CD14-positive monocyte (primary cell): ENCODE measurements at regions not wholly inside any gene's neighbourhood (a gene's known extent, or its start where the extent isn't known, plus 50 kb on each side); places are given as distances from the start of the nearest gene placed in this dataset.

Source experiments
- DNase-seq, 3 donors: peaks; one replicate each; pipeline ENCODE4 v3.0.0-alpha.2; 2011 to 2022
- H2AFZ ChIP-seq: 2 replicates; pipeline ENCODE4 v1.6.0; 2012; ENCODE audit warnings: mild to moderate bottlenecking, low read depth, low read length, inconsistent platforms; ENCODE audit not compliant: insufficient read depth, poor library complexity, severe bottlenecking
- H3K27ac ChIP-seq, 2 donors: 1 replicate in 1 of 2; 2 replicates in 1 of 2; pipeline ENCODE4 v1.5.1; 2012 to 2013; ENCODE audit warnings: low read length in 2 of 2, control low read depth in 1 of 2, inconsistent platforms in 1 of 2, low read depth in 1 of 2, mild to moderate bottlenecking in 1 of 2
- H3K27me3 ChIP-seq, 2 donors: one replicate each; pipeline versions ENCODE4 v1.6.0 to v1.6.1; 2011 to 2013; ENCODE audit warnings: low read length in 2 of 2; ENCODE audit not compliant: control insufficient read depth in 2 of 2, insufficient read depth in 2 of 2
- H3K36me3 ChIP-seq, 2 donors: replicated peaks in 1 of 2; 1 replicate in 1 of 2; 2 replicates in 1 of 2; pipeline versions ENCODE4 v1.5.1 to v1.6.1; 2012 to 2013; ENCODE audit warnings: low read length in 2 of 2, control low read depth in 1 of 2, inconsistent platforms in 1 of 2, mild to moderate bottlenecking in 1 of 2; ENCODE audit not compliant: insufficient read depth in 2 of 2, control insufficient read depth in 1 of 2
- H3K4me1 ChIP-seq, 2 donors: 1 replicate in 1 of 2; 2 replicates in 1 of 2; pipeline versions ENCODE4 v1.5.1 to v1.6.1; 2012 to 2013; ENCODE audit warnings: low read length in 2 of 2, control low read depth in 1 of 2, inconsistent platforms in 1 of 2, mild to moderate bottlenecking in 1 of 2, moderate library complexity in 1 of 2; ENCODE audit not compliant: insufficient read depth in 2 of 2, control insufficient read depth in 1 of 2
- H3K4me2 ChIP-seq: replicated peaks from 2 replicates; pipeline ENCODE3; 2012; ENCODE audit warnings: low read length, moderate library complexity, mild to moderate bottlenecking; ENCODE audit not compliant: poor library complexity, severe bottlenecking; ENCODE audit errors: extremely low read depth
- H3K4me3 ChIP-seq, 3 experiments: fragments of 200-600 bp in 1 of 3; sonication (generic) in 1 of 3; replicated peaks in 1 of 3; 1 replicate in 2 of 3; 2 replicates in 1 of 3; pipeline ENCODE4 v1.5.1; 2011 to 2013; ENCODE audit warnings: low read length in 3 of 3, mild to moderate bottlenecking in 3 of 3, control low read depth in 2 of 3, low read depth in 2 of 3, inconsistent platforms in 1 of 3, moderate library complexity in 1 of 3
- H3K79me2 ChIP-seq: 2 replicates; pipeline ENCODE4 v1.6.0; 2012; ENCODE audit warnings: mild to moderate bottlenecking, control low read depth, inconsistent platforms, low read length, moderate library complexity; ENCODE audit not compliant: insufficient read depth
- H3K9ac ChIP-seq: 2 replicates; pipeline ENCODE4 v1.6.0; 2017; ENCODE audit warnings: low read length, mild to moderate bottlenecking; ENCODE audit not compliant: insufficient read depth, poor library complexity, severe bottlenecking
- H3K9me3 ChIP-seq, 2 donors: replicated peaks in 1 of 2; 1 replicate in 1 of 2; 2 replicates in 1 of 2; pipeline versions ENCODE4 v1.5.1 to v1.6.1; 2012 to 2013; ENCODE audit warnings: low read length in 2 of 2, control low read depth in 1 of 2; ENCODE audit not compliant: control insufficient read depth in 1 of 2, insufficient read depth in 1 of 2
- H4K20me1 ChIP-seq: 2 replicates; pipeline ENCODE4 v1.6.0; 2012; ENCODE audit warnings: mild to moderate bottlenecking, low read length, control low read depth, moderate library complexity; ENCODE audit not compliant: insufficient read depth
- H3K27ac Mint-ChIP-seq, 7 donors: one replicate each; pipeline ENCODE4 v1.8.0; 2020; ENCODE audit warnings: mild to moderate bottlenecking in 7 of 7, mixed read lengths in 7 of 7, moderate library complexity in 6 of 7, inconsistent platforms in 2 of 7
- H3K27me3 Mint-ChIP-seq, 3 donors: one replicate each; pipeline ENCODE4 v1.8.0; 2021 to 2022; ENCODE audit warnings: low read depth in 3 of 3, mild to moderate bottlenecking in 3 of 3, mixed read lengths in 3 of 3, moderate library complexity in 3 of 3, inconsistent platforms in 1 of 3
- H3K36me3 Mint-ChIP-seq, 2 donors: one replicate each; pipeline ENCODE4 v1.8.0; 2020; ENCODE audit warnings: mixed read lengths in 2 of 2, inconsistent platforms in 1 of 2, mild to moderate bottlenecking in 1 of 2
- H3K4me1 Mint-ChIP-seq: one replicate; pipeline ENCODE4 v1.8.0; 2020; ENCODE audit warnings: mild to moderate bottlenecking, mixed read lengths
- H3K4me3 Mint-ChIP-seq, 2 donors: one replicate each; pipeline ENCODE4 v1.8.0; 2020; ENCODE audit warnings: mild to moderate bottlenecking in 2 of 2, mixed read lengths in 2 of 2, moderate library complexity in 1 of 2
- H3K9me3 Mint-ChIP-seq, 7 donors: one replicate each; pipeline ENCODE4 v1.8.0; 2020 to 2022; ENCODE audit warnings: mixed read lengths in 7 of 7, mild to moderate bottlenecking in 6 of 7, moderate library complexity in 6 of 7, inconsistent platforms in 2 of 7
- CTCF ChIP-seq: fragments of 200-600 bp; IDR thresholded peaks from one replicate; pipeline ENCODE4 v1.8.0; 2022; ENCODE audit warnings: antibody characterized with exemption, mild to moderate bottlenecking
- WGBS: methylation state at CpG from one replicate; pipeline ENCODE4 v1.1.5; 2013; ENCODE audit warnings: missing lambda C conversion rate; ENCODE audit not compliant: insufficient coverage; 5-methylcytosine and 5-hydroxymethylcytosine counted together
- intact Hi-C, 2 donors: fragments of 100-400 bp; cut with micrococcal nuclease; formaldehyde crosslinking; loops; one replicate each; pipeline versions ENCODE4 v1.15.0 to v1.15.1; 2023

- peaks cover 0 to 3% (median 0%) of the 10 kb centered on the region in 7 donors for H3K9me3 Mint-ChIP-seq
- no peaks in the 10 kb centered on the region for H3K4me1 Mint-ChIP-seq
- TF ChIP-seq CTCF: no peak
- Histone ChIP-seq H3K9ac (no peak overlapping the region), H3K27me3 (peaks cover 3 to 7% of the 10 kb centered on the region in 2 donors), H3K4me1 (no peaks in the 10 kb centered on the region), H3K79me2 (no peaks in the 10 kb centered on the region), H3K36me3 (no peaks in the 10 kb centered on the region), H3K27ac (no peak overlapping the region), H3K9me3 (no peaks in the 10 kb centered on the region), H2AFZ (no peak overlapping the region), H4K20me1 (no peaks in the 10 kb centered on the region), H3K4me3 (no peak overlapping the region), H3K4me2 (no peak overlapping the region)
- H3K4me3 Mint-ChIP-seq: no peak overlapping the region
- intact Hi-C loops: no loop called here
- H3K27ac Mint-ChIP-seq: no peak overlapping the region
- no peaks in the 10 kb centered on the region for H3K36me3 Mint-ChIP-seq
- peaks cover 2 to 7% (median 2%) of the 10 kb centered on the region in 3 donors for H3K27me3 Mint-ChIP-seq
- WGBS: 83% methylated on average over 1 of the region's 3 CpGs
- DNase-seq: no peak
Measured at GRCh38 chr10:78483641-78484040, 450.0 kb downstream of the RPS24 start.

GRCh38 chr10:78489034-78489433, 455.4 kb downstream of the RPS24 start:
- Mint-ChIP-seq H3K9me3 (peaks cover 7 to 33% (median 14%) of the 10 kb centered on the region in 7 donors), H3K27ac (peak overlapping the region in 1 of 7 donors; percentile 16), H3K4me1 (no peaks in the 10 kb centered on the region), H3K27me3 (peaks cover 0 to 2% (median 2%) of the 10 kb centered on the region in 3 donors), H3K4me3 (no peak overlapping the region), H3K36me3 (no peaks in the 10 kb centered on the region)
- peaks cover 0 to under 1% of the 10 kb centered on the region in 2 donors for H3K27me3 ChIP-seq
- no peak overlapping the region for H3K27ac ChIP-seq
- no peak overlapping the region for H3K4me3 ChIP-seq
- no peaks in the 10 kb centered on the region for H3K4me1 ChIP-seq
- no peak overlapping the region for H3K4me2 ChIP-seq
- no peaks in the 10 kb centered on the region for H3K36me3 ChIP-seq
- H3K79me2 ChIP-seq: no peaks in the 10 kb centered on the region
- H3K9me3 ChIP-seq: peaks cover 3 to 12% of the 10 kb centered on the region in 2 donors
- no peak overlapping the region for H2AFZ ChIP-seq
- H4K20me1 ChIP-seq: no peaks in the 10 kb centered on the region
- no peak for DNase-seq
- no peak overlapping the region for H3K9ac ChIP-seq
- WGBS: 75% methylated on average over 1 of the region's 1 CpG
- intact Hi-C loops: no loop called here
- TF ChIP-seq CTCF: no peak
